Liver (tissue), 3 donors: ENCODE measurements at regions not wholly inside any gene's neighbourhood (a gene's known extent, or its start where the extent isn't known, plus 50 kb on each side); places are given as distances from the start of the nearest gene placed in this dataset.

ENCODE experiments used
- CTCF ChIP-seq: fragments of 150-350 bp; IDR thresholded peaks from 2 replicates; pipeline ENCODE4 v1.5.1; 2017; ENCODE audit warnings: improper control_type of control experiment, low read depth, low read length; ENCODE audit not compliant: missing input control
- GABPA ChIP-seq, 2 donors: IDR thresholded peaks in 1 of 2; conservative IDR thresholded peaks in 1 of 2; 2 replicates each; pipeline ENCODE4 v1.6.1; 2016; ENCODE audit warnings: antibody characterized with exemption in 2 of 2, mild to moderate bottlenecking in 1 of 2, moderate library complexity in 1 of 2
- JUND ChIP-seq, 2 donors: IDR thresholded peaks; 2 replicates each; pipeline ENCODE4 v1.6.1; 2016; ENCODE audit warnings: antibody characterized with exemption in 2 of 2
- REST ChIP-seq: IDR thresholded peaks from 2 replicates; pipeline ENCODE4 v1.6.1; 2016; ENCODE audit warnings: antibody characterized with exemption, mild to moderate bottlenecking
- TAF1 ChIP-seq: conservative IDR thresholded peaks from 2 replicates; pipeline ENCODE4 v1.6.1; 2016; ENCODE audit warnings: antibody characterized with exemption, mild to moderate bottlenecking
- donor health status: healthy.
- donor health status: healthy.

- no peak for TF ChIP-seq TAF1
- no peak for TF ChIP-seq JUND (IDR thresholded peaks at IDR 0.05)
- TF ChIP-seq CTCF, result peak; percentile 70
- TF ChIP-seq GABPA (IDR thresholded peaks at IDR 0.05 in 1 of 2, conservative IDR thresholded peaks at IDR 0.05 in 1 of 2), result no peak
- TF ChIP-seq REST, result no peak
These were observed 455.0 kb upstream of the THBS1 start for GRCh38 chr15:39125904-39126303.
